CD4-positive, CD25-positive, alpha-beta regulatory T cell (primary cell): ENCODE measurements at regions not wholly inside any gene's neighbourhood (a gene's known extent, or its start where the extent isn't known, plus 50 kb on each side); places are given as distances from the start of the nearest gene placed in this dataset.

Experiments used
- ATAC-seq, 2 donors: fragments of 150-1000 bp; cut with Tn5 transposase; one replicate each; pipeline ENCODE4 v1.10.0; 2021; ENCODE audit warnings: low read depth in 2 of 2, moderate number of reproducible peaks in 2 of 2, moderate library complexity in 1 of 2
- DNase-seq, 3 donors: peaks; one replicate each; pipeline versions ENCODE4 v3.0.0 to v3.0.0-alpha.2; 2012 to 2022; ENCODE audit warnings: mixed read lengths in 1 of 3
- H3K27ac ChIP-seq: one replicate; pipeline ENCODE4 v1.7.0; 2013; ENCODE audit warnings: mild to moderate bottlenecking, low read length; ENCODE audit not compliant: insufficient read depth, poor library complexity, severe bottlenecking
- H3K27me3 ChIP-seq: one replicate; pipeline ENCODE4 v1.7.0; 2013; ENCODE audit warnings: low read length; ENCODE audit not compliant: control insufficient read depth, insufficient read depth
- H3K36me3 ChIP-seq: one replicate; pipeline ENCODE4 v1.7.0; 2013; ENCODE audit warnings: mild to moderate bottlenecking, low read length, moderate library complexity; ENCODE audit not compliant: control insufficient read depth, insufficient read depth
- H3K4me1 ChIP-seq: 2 replicates; pipeline ENCODE4 v1.7.0; 2013; ENCODE audit warnings: mild to moderate bottlenecking, low read length; ENCODE audit not compliant: insufficient read depth, control insufficient read depth, poor library complexity, severe bottlenecking
- H3K4me3 ChIP-seq: one replicate; pipeline ENCODE4 v1.7.0; 2013; ENCODE audit warnings: low read depth, mild to moderate bottlenecking, low read length, moderate library complexity
- H3K9me3 ChIP-seq, 2 experiments: 1 replicate in 1 of 2; 2 replicates in 1 of 2; pipeline ENCODE4 v1.7.0; 2013; ENCODE audit warnings: low read length in 2 of 2, mild to moderate bottlenecking in 1 of 2, moderate library complexity in 1 of 2; ENCODE audit not compliant: control insufficient read depth in 2 of 2
- H3K27ac Mint-ChIP-seq, 3 donors: one replicate each; pipeline ENCODE4 v1.8.0; 2020 to 2022; ENCODE audit warnings: mild to moderate bottlenecking in 3 of 3, mixed read lengths in 3 of 3, moderate library complexity in 2 of 3
- H3K27me3 Mint-ChIP-seq: one replicate; pipeline ENCODE4 v1.8.0; 2022; ENCODE audit warnings: mild to moderate bottlenecking, mixed read lengths
- H3K36me3 Mint-ChIP-seq: one replicate; pipeline ENCODE4 v1.8.0; 2020; ENCODE audit warnings: mixed read lengths
- H3K4me1 Mint-ChIP-seq, 4 donors: one replicate each; pipeline ENCODE4 v1.8.0; 2020 to 2022; ENCODE audit warnings: mixed read lengths in 4 of 4, mild to moderate bottlenecking in 1 of 4
- H3K4me3 Mint-ChIP-seq, 4 donors: one replicate each; pipeline ENCODE4 v1.8.0; 2020 to 2022; ENCODE audit warnings: mild to moderate bottlenecking in 4 of 4, mixed read lengths in 4 of 4, moderate library complexity in 3 of 4
- H3K9me3 Mint-ChIP-seq, 7 donors: one replicate each; pipeline ENCODE4 v1.8.0; 2020 to 2022; ENCODE audit warnings: mixed read lengths in 7 of 7, mild to moderate bottlenecking in 3 of 7, moderate library complexity in 2 of 7

GRCh38 chr7:11895337-11895736 is 63.3 kb upstream of the THSD7A start:
- no peak overlapping the region for H3K4me3 ChIP-seq
- no peaks in the 10 kb centered on the region for H3K4me1 Mint-ChIP-seq
- no peaks in the 10 kb centered on the region for H3K36me3 Mint-ChIP-seq
- H3K9me3 ChIP-seq: no peaks in the 10 kb centered on the region
- H3K36me3 ChIP-seq: no peaks in the 10 kb centered on the region
- H3K27me3 ChIP-seq: no peaks in the 10 kb centered on the region
- no peak for DNase-seq
- no peak overlapping the region for H3K4me3 Mint-ChIP-seq
- H3K27me3 Mint-ChIP-seq: no peaks in the 10 kb centered on the region
- no peaks in the 10 kb centered on the region for H3K4me1 ChIP-seq
- H3K9me3 Mint-ChIP-seq: peaks cover 0 to 6% (median 0%) of the 10 kb centered on the region in 7 donors
- H3K27ac ChIP-seq: no peak overlapping the region
- no peak overlapping the region for H3K27ac Mint-ChIP-seq
- no peak for ATAC-seq

GRCh38 chr7:11896663-11897062 is 64.7 kb upstream of the THSD7A start:
- H3K27me3 Mint-ChIP-seq: no peaks in the 10 kb centered on the region
- no peak overlapping the region for H3K27ac Mint-ChIP-seq
- Histone ChIP-seq H3K27me3 (no peaks in the 10 kb centered on the region), H3K4me3 (no peak overlapping the region), H3K36me3 (no peaks in the 10 kb centered on the region), H3K9me3 (no peaks in the 10 kb centered on the region), H3K27ac (no peak overlapping the region), H3K4me1 (no peaks in the 10 kb centered on the region)
- peaks cover 0 to 2% (median 0%) of the 10 kb centered on the region in 7 donors for H3K9me3 Mint-ChIP-seq
- DNase-seq (no peak), ATAC-seq (no peak)
- H3K4me1 Mint-ChIP-seq: no peaks in the 10 kb centered on the region
- no peaks in the 10 kb centered on the region for H3K36me3 Mint-ChIP-seq
- no peak overlapping the region for H3K4me3 Mint-ChIP-seq

DNA sequence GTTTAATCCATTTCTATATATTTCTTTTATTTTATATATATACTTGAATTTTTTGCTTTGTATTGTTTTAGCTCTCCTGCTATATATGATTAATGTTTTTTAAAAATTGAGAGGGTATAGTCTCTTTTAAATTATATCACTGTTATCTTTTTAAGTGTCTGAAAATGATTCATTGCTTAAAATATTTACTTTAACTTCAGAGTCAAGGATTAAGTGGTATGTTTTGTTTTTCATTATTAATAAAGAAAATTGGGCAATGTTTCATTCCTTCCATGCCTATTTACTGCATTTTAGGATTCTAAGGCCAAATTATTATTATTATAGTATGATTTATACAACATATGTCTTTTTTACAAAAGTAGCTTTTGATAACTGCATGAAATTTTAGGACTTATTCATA is 67.2 kb upstream of the THSD7A start:
- H3K36me3 Mint-ChIP-seq: no peaks in the 10 kb centered on the region
- Histone ChIP-seq H3K27me3 (no peaks in the 10 kb centered on the region), H3K27ac (no peak overlapping the region), H3K4me1 (no peaks in the 10 kb centered on the region), H3K9me3 (no peaks in the 10 kb centered on the region), H3K4me3 (no peak overlapping the region), H3K36me3 (no peaks in the 10 kb centered on the region)
- ATAC-seq: no peak
- no peaks in the 10 kb centered on the region for H3K27me3 Mint-ChIP-seq
- H3K4me3 Mint-ChIP-seq: no peak overlapping the region
- H3K4me1 Mint-ChIP-seq: no peaks in the 10 kb centered on the region
- H3K27ac Mint-ChIP-seq: no peak overlapping the region
- no peak for DNase-seq
- H3K9me3 Mint-ChIP-seq: peaks cover 0 to 3% (median 0%) of the 10 kb centered on the region in 7 donors

DNA sequence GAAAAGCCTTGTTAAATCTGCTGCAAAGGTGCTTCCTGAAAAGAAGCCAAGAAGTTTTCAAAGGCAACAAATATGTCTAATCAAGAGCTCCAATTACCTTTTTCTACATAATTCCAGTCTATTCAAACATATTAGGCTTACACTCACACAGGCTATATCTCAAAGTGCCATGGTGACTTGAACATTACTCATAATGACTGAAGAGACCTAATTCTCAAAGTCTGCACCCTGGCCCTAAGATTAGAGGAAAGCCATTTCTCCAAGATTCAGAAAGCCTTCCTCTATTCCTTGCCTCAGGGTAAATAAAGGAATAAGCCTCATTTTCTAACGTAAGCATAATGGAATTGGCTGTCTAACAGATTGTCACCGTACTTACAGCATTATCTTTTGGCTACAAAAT is 78.3 kb upstream of the THSD7A start:
- no peak overlapping the region for H3K4me3 Mint-ChIP-seq
- Histone ChIP-seq H3K4me3 (no peak overlapping the region), H3K27me3 (no peaks in the 10 kb centered on the region), H3K27ac (no peak overlapping the region), H3K9me3 (no peaks in the 10 kb centered on the region), H3K36me3 (no peaks in the 10 kb centered on the region), H3K4me1 (no peaks in the 10 kb centered on the region)
- H3K27me3 Mint-ChIP-seq: no peaks in the 10 kb centered on the region
- H3K27ac Mint-ChIP-seq: no peak overlapping the region
- no peak for ATAC-seq
- no peak for DNase-seq
- no peaks in the 10 kb centered on the region for H3K4me1 Mint-ChIP-seq
- peaks cover 0 to 2% (median 0%) of the 10 kb centered on the region in 7 donors for H3K9me3 Mint-ChIP-seq
- no peaks in the 10 kb centered on the region for H3K36me3 Mint-ChIP-seq

- no peaks in the 10 kb centered on the region for H3K36me3 ChIP-seq
- Mint-ChIP-seq H3K9me3 (peaks cover 0 to 4% (median 0%) of the 10 kb centered on the region in 7 donors), H3K4me3 (no peak overlapping the region), H3K4me1 (peaks cover 0 to 4% (median 0%) of the 10 kb centered on the region in 4 donors), H3K36me3 (no peaks in the 10 kb centered on the region), H3K27me3 (no peaks in the 10 kb centered on the region), H3K27ac (no peak overlapping the region)
- H3K9me3 ChIP-seq: no peaks in the 10 kb centered on the region
- no peak overlapping the region for H3K27ac ChIP-seq
- no peak overlapping the region for H3K4me3 ChIP-seq
- no peaks in the 10 kb centered on the region for H3K4me1 ChIP-seq
- DNase-seq (no peak), ATAC-seq (no peak)
- H3K27me3 ChIP-seq: no peaks in the 10 kb centered on the region
Measured at GRCh38 chr7:11911900-11912299, 79.9 kb upstream of the THSD7A start.

GRCh38 chr7:11914645-11915044 is 82.6 kb upstream of the THSD7A start:
- DNase-seq: no peak
- H3K27ac Mint-ChIP-seq: no peak overlapping the region
- ATAC-seq: no peak
- peaks cover 0 to 4% (median 2%) of the 10 kb centered on the region in 7 donors for H3K9me3 Mint-ChIP-seq
- Histone ChIP-seq H3K9me3 (no peaks in the 10 kb centered on the region), H3K4me3 (no peak overlapping the region), H3K27me3 (no peaks in the 10 kb centered on the region), H3K4me1 (no peaks in the 10 kb centered on the region), H3K27ac (no peak overlapping the region), H3K36me3 (no peaks in the 10 kb centered on the region)
- peaks cover 0 to 4% (median 0%) of the 10 kb centered on the region in 4 donors for H3K4me1 Mint-ChIP-seq
- H3K36me3 Mint-ChIP-seq: no peaks in the 10 kb centered on the region
- H3K4me3 Mint-ChIP-seq: no peak overlapping the region
- no peaks in the 10 kb centered on the region for H3K27me3 Mint-ChIP-seq

GRCh38 chr7:11923376-11923930 is 91.5 kb upstream of the THSD7A start:
- H3K27ac ChIP-seq: no peak overlapping the region
- DNase-seq: no peak
- no peak overlapping the region for H3K27ac Mint-ChIP-seq

GRCh38 chr7:11931307-11931706 is 99.3 kb upstream of the THSD7A start:
- Histone ChIP-seq H3K27me3 (no peaks in the 10 kb centered on the region), H3K9me3 (no peaks in the 10 kb centered on the region), H3K4me1 (no peaks in the 10 kb centered on the region), H3K36me3 (no peaks in the 10 kb centered on the region), H3K4me3 (no peak overlapping the region), H3K27ac (no peak overlapping the region)
- no peaks in the 10 kb centered on the region for H3K27me3 Mint-ChIP-seq
- ATAC-seq: no peak
- H3K36me3 Mint-ChIP-seq: no peaks in the 10 kb centered on the region
- no peak for DNase-seq
- no peak overlapping the region for H3K27ac Mint-ChIP-seq
- H3K4me3 Mint-ChIP-seq: no peak overlapping the region
- no peaks in the 10 kb centered on the region for H3K4me1 Mint-ChIP-seq
- H3K9me3 Mint-ChIP-seq: peaks cover 0 to 4% (median 0%) of the 10 kb centered on the region in 7 donors

More at GRCh38 chr7:11923376-11923930, 91.5 kb upstream of the THSD7A start:
- Mint-ChIP-seq H3K27me3 (no peaks in the 10 kb centered on the region), H3K9me3 (peaks cover 0 to 4% (median 1%) of the 10 kb centered on the region in 7 donors), H3K4me1 (no peaks in the 10 kb centered on the region), H3K36me3 (no peaks in the 10 kb centered on the region), H3K4me3 (no peak overlapping the region)
- H3K4me1 ChIP-seq: no peaks in the 10 kb centered on the region
- ATAC-seq: no peak
- no peaks in the 10 kb centered on the region for H3K36me3 ChIP-seq
- H3K9me3 ChIP-seq: no peaks in the 10 kb centered on the region
- H3K27me3 ChIP-seq: no peaks in the 10 kb centered on the region
- H3K4me3 ChIP-seq: no peak overlapping the region
